ENCODE measurements at regions not wholly inside any gene's neighbourhood (a gene's known extent, or its start where the extent isn't known, plus 50 kb on each side); places are given as distances from the start of the nearest gene placed in this dataset.
"Not testable (repeated sequence)": the region's sequence is repeated elsewhere in the genome, so short reads cannot be mapped to it uniquely, and the experiment has no call there.

- DNase-seq (no peak), ATAC-seq (no peak)
These were observed 123.1 kb upstream of the PRMT8 start for GRCh38 chr12:3367750-3368444.

DNA sequence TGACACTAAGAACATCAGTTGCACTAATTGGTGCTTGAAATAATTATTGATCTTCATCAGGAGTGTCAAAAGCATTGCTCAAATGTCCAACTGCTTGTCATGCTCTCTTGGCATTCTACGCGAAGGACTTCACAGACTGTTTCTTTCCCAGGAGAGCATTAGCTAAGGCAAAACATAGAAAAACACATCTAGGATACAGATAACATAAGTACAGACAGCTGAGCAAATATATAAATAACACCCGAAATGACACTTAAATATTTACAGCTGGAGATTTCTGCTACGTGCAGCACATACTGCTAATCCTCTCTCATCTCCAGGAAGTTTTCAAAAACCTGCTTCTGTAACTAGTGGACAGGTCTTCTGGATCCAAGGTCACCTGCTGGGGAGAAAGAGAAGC is 120.0 kb upstream of the PRMT8 start:
- no peak for ATAC-seq
- DNase-seq = no peak

GRCh38 chr12:3375326-3375725 is 115.7 kb upstream of the PRMT8 start:
- ATAC-seq (no peak), DNase-seq (no peak)

GRCh38 chr12:3376779-3377455 is 114.1 kb upstream of the PRMT8 start:
- ATAC-seq = no peak
- no peak for DNase-seq

DNA sequence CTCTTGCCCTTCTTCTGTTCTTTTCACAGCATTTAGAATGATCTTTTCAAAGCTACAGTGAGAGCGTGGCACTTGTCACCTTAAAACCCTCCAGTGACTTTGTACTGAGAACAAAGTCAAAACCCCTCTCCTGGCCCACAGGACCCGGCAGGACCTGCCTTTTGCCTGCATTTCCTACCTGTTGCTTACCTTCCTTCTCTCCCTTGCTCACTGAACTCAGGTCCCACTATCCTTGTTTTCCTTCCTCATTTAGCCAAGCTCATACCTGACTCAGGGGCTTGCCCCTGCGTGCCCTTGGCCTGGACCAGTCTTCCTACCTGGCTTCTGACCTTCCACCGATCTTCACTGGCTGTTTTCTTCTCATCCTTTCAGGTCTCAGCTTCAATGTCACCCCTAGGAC is 112.3 kb upstream of the PRMT8 start:
- no peak for DNase-seq
- no peak for ATAC-seq

GRCh38 chr12:3379079-3379478 is 111.9 kb upstream of the PRMT8 start:
- DNase-seq (no peak), ATAC-seq (no peak)

DNA sequence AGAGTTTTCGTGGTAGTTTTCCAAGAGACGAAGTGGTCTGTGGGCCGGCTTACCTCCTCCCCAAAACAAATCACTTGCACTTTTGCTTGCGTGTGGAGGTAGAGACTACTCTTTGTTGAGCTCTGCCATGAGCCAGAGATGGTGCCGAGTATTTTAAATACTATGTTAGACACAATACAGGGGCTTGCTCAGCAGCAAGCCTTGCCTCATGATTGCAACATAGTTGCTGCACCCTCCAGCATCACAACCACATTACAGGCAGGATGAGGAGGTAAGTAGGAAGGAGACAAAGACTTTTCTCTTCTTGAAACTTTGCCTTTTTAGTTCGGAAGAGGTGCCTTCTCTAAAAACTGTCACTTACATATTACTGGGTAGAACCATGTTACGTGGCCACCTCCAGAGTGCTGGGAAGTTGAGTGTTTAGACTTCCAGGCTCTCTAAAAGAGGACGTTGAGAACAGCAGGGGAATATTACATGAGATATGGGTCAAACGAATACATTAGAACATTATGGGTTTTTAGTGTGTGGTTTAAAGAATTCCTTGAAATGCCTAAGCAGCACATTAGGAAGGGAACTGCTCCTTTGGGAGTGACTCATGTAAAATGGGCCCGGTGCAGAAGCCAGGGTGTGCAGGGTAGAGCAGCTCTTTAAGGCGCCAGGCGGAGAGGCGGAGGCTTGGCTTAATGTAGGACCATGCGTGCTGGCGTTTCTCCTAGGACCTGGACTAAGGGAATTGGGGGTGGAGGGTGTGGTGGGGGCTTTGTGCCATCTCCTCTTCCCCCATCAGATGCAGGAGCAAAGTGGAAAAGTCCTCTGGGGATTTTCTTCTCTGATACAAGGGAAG is 110.6 kb upstream of the PRMT8 start:
- DNase-seq (no peak), ATAC-seq (no peak)

- ATAC-seq = no peak
- no peak for DNase-seq
These were observed 109.7 kb upstream of the PRMT8 start for GRCh38 chr12:3381059-3382047.

GRCh38 chr12:3389986-3390385 is 101.0 kb upstream of the PRMT8 start:
- ATAC-seq (no peak), DNase-seq (no peak)

DNA sequence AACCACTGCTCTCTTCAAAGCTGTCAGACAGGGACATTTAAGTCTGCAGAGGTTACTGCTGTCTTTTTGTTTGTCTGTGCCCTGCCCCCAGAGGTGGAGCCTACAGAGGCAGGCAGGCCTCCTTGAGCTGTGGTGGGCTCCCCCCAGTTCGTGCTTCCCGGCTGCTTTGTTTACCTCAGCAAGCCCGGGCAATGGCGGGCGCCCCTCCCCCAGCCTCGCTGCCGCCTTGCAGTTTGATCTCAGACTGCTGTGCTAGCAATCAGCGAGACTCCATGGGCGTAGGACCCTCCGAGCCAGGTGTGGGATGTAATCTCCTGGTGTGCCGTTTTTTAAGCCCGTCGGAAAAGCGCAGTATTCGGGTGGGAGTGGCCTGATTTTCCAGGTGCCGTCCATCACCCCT is 93.4 kb upstream of the PRMT8 start:
- not testable (repeated sequence) for DNase-seq, ATAC-seq

DNA sequence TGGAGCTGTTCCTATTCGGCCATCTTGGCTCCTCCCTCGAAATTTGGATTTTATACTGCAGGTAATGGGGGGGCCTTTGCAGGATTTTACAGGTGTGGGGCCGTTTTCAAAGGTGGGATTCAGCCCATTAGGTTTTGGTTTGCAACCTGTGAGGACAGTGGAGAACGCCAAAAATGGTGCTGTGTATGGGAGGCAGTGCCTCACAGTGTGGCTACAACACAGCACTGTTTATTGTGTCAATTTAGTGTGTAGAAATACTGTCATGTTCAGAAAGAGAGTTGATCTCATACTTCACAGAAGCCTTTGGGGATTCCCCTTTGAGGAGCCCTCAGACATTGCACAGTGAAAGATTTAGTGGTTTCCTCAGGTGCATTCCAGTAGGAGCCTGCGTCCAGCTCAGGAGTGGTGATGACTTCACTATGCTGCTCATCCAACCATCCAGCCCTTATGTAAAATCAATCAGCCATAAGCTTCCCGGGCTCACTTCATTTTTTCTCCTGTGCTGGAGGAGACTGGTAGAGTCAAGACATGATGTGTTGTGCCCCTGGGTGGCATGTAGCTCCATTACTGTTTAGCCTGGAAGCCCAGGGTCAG is 92.7 kb upstream of the PRMT8 start:
- DNase-seq (no peak), ATAC-seq (no peak)

DNA sequence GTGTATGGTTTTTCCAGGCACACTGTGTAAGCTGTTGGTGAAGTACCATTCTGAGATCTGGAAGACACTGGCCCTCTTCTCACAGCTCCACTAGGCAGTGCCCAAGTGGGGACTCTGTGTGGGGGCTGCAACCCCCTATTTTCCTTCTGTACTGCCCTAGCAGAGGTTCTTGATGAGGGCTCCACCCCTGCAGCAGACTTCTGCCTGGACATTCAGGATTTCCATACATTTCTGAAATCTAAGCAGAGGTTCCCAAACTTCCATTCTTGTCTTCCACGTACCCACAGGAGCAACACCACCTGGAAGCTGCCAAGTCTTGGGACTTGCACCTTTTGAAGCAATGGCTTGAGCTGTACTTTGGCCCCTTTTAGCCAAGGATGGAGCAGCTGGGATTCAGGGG is 85.2 kb upstream of the PRMT8 start:
- DNase-seq (no peak), ATAC-seq (no peak)

DNA sequence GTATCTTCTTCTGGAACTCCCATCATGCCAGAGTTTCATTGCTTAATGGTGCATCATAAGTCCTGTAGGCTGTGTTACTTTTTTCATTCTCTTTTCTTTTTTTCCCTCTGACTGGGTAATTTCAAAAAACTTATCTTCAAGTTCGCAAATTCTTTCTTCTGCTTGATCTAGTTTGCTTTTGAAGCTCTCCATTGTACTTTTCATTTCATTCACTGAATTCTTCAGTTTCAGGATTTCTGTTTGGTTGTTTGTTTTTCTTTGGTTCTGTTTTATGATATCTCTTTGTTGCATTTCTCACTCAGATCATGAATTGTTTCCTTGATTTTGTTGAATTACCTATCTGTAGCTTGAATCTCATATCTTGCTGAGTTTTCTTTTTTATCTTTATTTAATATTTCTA is 83.3 kb upstream of the PRMT8 start:
- DNase-seq (no peak), ATAC-seq (no peak)

DNA sequence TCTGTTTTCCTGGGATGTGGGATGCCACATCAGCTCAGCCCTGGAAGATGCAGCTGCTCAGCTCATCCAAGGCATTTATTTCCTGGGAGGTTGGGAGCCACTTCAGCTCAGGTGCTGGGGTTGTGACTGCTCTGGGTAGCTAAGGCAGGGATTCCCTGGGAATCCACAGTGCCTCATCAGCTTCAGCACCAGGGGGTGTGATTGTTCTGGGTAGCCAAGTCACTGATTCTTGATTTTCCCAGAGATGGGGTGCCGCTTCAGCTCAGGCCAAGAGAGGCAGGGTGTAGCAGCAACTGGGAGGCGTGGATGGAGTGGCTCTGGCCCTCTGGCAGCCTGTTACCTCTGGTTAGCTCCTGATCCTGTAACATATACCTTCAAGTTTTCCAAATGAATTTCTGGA is 81.3 kb upstream of the PRMT8 start:
- DNase-seq (no peak), ATAC-seq (no peak)

GRCh38 chr12:3416159-3416558 is 74.8 kb upstream of the PRMT8 start:
- DNase-seq (no peak), ATAC-seq (no peak)

DNA sequence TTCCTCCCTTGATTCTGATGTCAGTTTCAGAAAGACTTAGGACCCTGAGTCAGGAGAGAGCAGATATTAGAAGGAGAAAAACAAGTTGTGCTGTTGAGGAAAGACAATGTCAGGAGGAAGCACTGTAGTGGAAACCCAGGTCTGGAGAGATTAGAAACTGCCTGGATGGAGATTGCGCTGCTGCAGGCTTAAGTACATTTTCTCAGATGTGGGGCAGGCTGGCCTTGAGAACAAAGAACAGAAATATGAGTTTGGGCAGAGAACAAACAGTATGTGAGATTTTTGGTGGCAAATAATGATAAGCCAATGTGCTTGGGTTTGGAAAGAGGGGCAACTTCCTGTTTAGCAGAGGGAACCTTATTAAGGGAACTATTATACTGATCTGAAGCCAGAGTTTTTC is 74.3 kb upstream of the PRMT8 start:
- ATAC-seq (no peak), DNase-seq (no peak)

GRCh38 chr12:3417113-3417512 is 73.9 kb upstream of the PRMT8 start:
- no peak for DNase-seq
- no peak for ATAC-seq

GRCh38 chr12:3417937-3418462 is 73.0 kb upstream of the PRMT8 start:
- DNase-seq = no peak
- ATAC-seq = no peak

DNA sequence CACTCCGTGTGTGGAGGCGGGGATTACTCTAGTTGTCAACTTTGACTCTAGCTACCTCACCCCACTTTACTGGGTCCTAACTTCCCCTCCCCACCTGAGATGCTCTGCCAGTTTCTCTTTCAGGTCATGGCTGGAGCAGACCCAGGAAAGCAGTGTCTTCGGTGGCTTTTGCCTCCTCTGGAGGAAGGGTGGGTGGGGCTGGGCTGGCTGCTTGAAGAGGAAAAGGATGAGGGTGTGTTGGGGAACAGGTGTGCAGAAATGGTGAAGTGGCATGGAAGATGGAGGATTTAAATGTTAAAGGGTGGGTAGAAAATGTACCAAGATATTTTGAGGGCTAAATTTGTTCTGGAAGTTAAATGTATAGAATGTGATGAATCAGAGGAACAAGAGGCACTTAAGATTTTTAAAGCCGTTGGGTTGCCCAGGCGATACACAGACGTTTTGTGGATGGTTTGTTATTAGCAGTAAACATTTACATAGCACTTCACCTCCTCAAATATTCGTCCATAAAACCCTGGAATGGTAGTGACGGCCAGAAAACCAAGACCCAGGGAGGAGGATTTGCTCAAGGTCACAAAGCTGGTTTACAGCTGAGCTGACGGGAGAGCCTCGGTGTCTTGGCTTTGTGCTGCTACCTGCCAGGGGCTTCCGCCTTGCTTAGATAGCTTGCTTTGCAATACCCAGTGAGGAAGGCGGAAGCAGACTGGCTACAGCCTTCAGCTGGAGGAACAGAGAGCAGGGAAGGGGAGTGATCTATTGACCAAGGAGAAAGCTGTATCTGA is 72.2 kb upstream of the PRMT8 start:
- no peak for ATAC-seq
- no peak for DNase-seq

DNA sequence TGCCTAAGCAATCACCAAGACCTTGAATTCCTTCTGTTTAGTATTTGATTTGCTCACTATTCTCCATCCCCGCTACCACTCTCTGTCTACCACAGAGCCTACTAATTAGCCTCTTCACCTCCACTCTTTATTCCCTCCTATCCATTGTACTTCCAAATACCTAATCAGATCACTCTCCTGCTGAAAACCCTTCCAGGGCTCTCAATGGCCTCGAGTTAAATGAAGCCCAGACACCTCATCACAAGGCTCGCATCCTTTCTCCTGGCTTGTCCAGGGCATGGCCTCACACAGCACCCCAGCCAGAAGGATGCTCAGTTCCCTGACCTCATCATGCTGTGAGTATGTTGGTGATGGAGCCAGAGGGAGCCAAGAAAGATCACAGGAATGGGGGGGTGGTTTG is 71.4 kb upstream of the PRMT8 start:
- DNase-seq (no peak), ATAC-seq (no peak)

GRCh38 chr12:3420693-3421092 is 70.3 kb upstream of the PRMT8 start:
- DNase-seq = no peak

More at GRCh38 chr12:3420693-3421092, 70.3 kb upstream of the PRMT8 start:
- no peak for ATAC-seq

Data from stimulated activated naive CD8-positive, alpha-beta T cell treated with anti-CD3 and anti-CD28 coated beads, Interleukin-15, Interleukin-2, amounts not matched to agents 100 U/mL and 50 U/mL, for 24 hours (primary cell).